Gastroesophageal sphincter (tissue), 3 donors: ENCODE measurements at regions not wholly inside any gene's neighbourhood (a gene's known extent, or its start where the extent isn't known, plus 50 kb on each side); places are given as distances from the start of the nearest gene placed in this dataset.

Experiments used
- CTCF ChIP-seq, 4 experiments: fragments of 200-600 bp in 2 of 4; fragments of 450-650 bp in 2 of 4; sonication (generic) in 1 of 4; IDR thresholded peaks; one replicate each; pipeline ENCODE4 v1.5.1; 2017 to 2019; ENCODE audit warnings: antibody characterized with exemption in 4 of 4, mild to moderate bottlenecking in 2 of 4, moderate library complexity in 2 of 4
- EP300 ChIP-seq: sonication (generic); formaldehyde crosslinking; IDR thresholded peaks from one replicate; pipeline ENCODE4 v1.6.1; 2017; ENCODE audit warnings: antibody characterized with exemption, mild to moderate bottlenecking
- POLR2A ChIP-seq, 2 donors: fragments of 450-650 bp; IDR thresholded peaks; one replicate each; pipeline ENCODE4 v1.6.1; 2017; ENCODE audit warnings: antibody characterized with exemption in 2 of 2, mild to moderate bottlenecking in 2 of 2, moderate library complexity in 1 of 2
- POLR2AphosphoS5 ChIP-seq: sonication (generic); formaldehyde crosslinking; IDR thresholded peaks from one replicate; pipeline ENCODE4 v1.6.1; 2017; ENCODE audit warnings: antibody characterized with exemption

GRCh38 chr2:188096910-188097309 lies 194.8 kb upstream of the GULP1 start:
- no peak for TF ChIP-seq CTCF (IDR thresholded peaks at IDR 0.05)
- no peak for TF ChIP-seq POLR2AphosphoS5
- TF ChIP-seq POLR2A (IDR thresholded peaks at IDR 0.05): no peak
- no peak for TF ChIP-seq EP300
